ENCODE measurements at regions not wholly inside any gene's neighbourhood (a gene's known extent, or its start where the extent isn't known, plus 50 kb on each side); places are given as distances from the start of the nearest gene placed in this dataset. TPM values are rescaled to one million over a fixed set of nuclear protein-coding genes. Genes with fewer than 3 reads are reported as not detected.

GRCh38 chr1:39153684-39154083 lies 50.8 kb upstream of the MACF1 start:
- peaks cover 78% of the 10 kb centered on the region for H3K4me1 ChIP-seq
- no peaks in the 10 kb centered on the region for H3K27me3 ChIP-seq
- H3K4me3 ChIP-seq: no peak overlapping the region
- no peaks in the 10 kb centered on the region for H3K36me3 ChIP-seq
- peaks cover 99% of the 10 kb centered on the region for H3K79me2 ChIP-seq (ENCODE audit: low read depth)
- Mint-ChIP-seq H3K4me1 (peaks cover 68% of the 10 kb centered on the region), H3K27ac (peak overlapping the region; percentile 89), H3K9me3 (no peaks in the 10 kb centered on the region), H3K4me3 (no peak overlapping the region), H3K36me3 (peaks cover 4% of the 10 kb centered on the region), H3K27me3 (ENCODE audit: insufficient read depth, low read depth) (no peaks in the 10 kb centered on the region)
- peaks cover 76% of the 10 kb centered on the region for H3F3A ChIP-seq (ENCODE audit: low read depth)
- peaks cover 84% of the 10 kb centered on the region for H4K20me1 ChIP-seq (ENCODE audit: low read depth)
- H3K27ac ChIP-seq: peak overlapping the region; percentile 69
- peak overlapping the region; percentile 57 for H3K4me2 ChIP-seq
- H3K9ac ChIP-seq: no peak overlapping the region
- no peak overlapping the region for H2AFZ ChIP-seq (replicated peaks)
- TF ChIP-seq CTCF (IDR thresholded peaks at IDR 0.05) (no peak), EZH2 (IDR thresholded peaks at IDR 0.05) (no peak), EZH2phosphoT487 (IDR thresholded peaks at IDR 0.05) (no peak)
- H3K9me3 ChIP-seq (ENCODE audit: low read depth): no peaks in the 10 kb centered on the region
- DNase-seq (ENCODE audit: low spot score): peak; percentile 54

GRCh38 chr1:39154553-39155421 lies 49.7 kb upstream of the MACF1 start:
- H3K4me3 Mint-ChIP-seq: peak overlapping the region; percentile 42
- Histone ChIP-seq H2AFZ (replicated peaks) (no peak overlapping the region), H3K27ac (no peak overlapping the region), H3K4me2 (peak overlapping the region; percentile 9), H4K20me1 (ENCODE audit: low read depth) (peaks cover 88% of the 10 kb centered on the region), H3K9ac (no peak overlapping the region), H3F3A (ENCODE audit: low read depth) (peaks cover 76% of the 10 kb centered on the region), H3K79me2 (ENCODE audit: low read depth) (peaks cover 99% of the 10 kb centered on the region), H3K4me1 (peaks cover 78% of the 10 kb centered on the region), H3K9me3 (ENCODE audit: low read depth) (no peaks in the 10 kb centered on the region), H3K36me3 (no peaks in the 10 kb centered on the region), H3K4me3 (no peak overlapping the region), H3K27me3 (no peaks in the 10 kb centered on the region)
- H3K4me1 Mint-ChIP-seq: peaks cover 69% of the 10 kb centered on the region
- no peaks in the 10 kb centered on the region for H3K27me3 Mint-ChIP-seq (ENCODE audit: insufficient read depth, low read depth)
- TF ChIP-seq CTCF (IDR thresholded peaks at IDR 0.05): no peak
- TF ChIP-seq EZH2phosphoT487 (IDR thresholded peaks at IDR 0.05): no peak
- TF ChIP-seq EZH2 (IDR thresholded peaks at IDR 0.05): no peak
- no peaks in the 10 kb centered on the region for H3K9me3 Mint-ChIP-seq
- H3K36me3 Mint-ChIP-seq: peaks cover 5% of the 10 kb centered on the region
- no peak for DNase-seq (ENCODE audit: low spot score)
- H3K27ac Mint-ChIP-seq: peak overlapping the region; percentile 89

Small RNA genes in the stretch of these regions (small RNA-seq; reads per million reads assigned to genes)
- gene RNA5SP44: not detected
- not detected for gene RNU6-608P
